T-cell (primary cell): ENCODE measurements at regions not wholly inside any gene's neighbourhood (a gene's known extent, or its start where the extent isn't known, plus 50 kb on each side); places are given as distances from the start of the nearest gene placed in this dataset.
"Not testable (repeated sequence)": the region's sequence is repeated elsewhere in the genome, so short reads cannot be mapped to it uniquely, and the experiment has no call there.

Experiments
- ATAC-seq, 4 experiments: fragments of 200-7000 bp in 3 of 4; fragments of 150-1000 bp in 1 of 4; cut with Tn5 transposase; replicated peaks in 1 of 4; 1 replicate in 3 of 4; 2 replicates in 1 of 4; pipeline ENCODE4 v1.10.0; 2021; ENCODE audit warnings: moderate library complexity in 3 of 4, mild to moderate bottlenecking in 2 of 4, moderate number of reproducible peaks in 1 of 4
- CTCF ChIA-PET, 2 donors: fragments of 300-600 bp; sonication (Branson Sonifier 250); formaldehyde crosslinking; loops; one replicate each; lab custom pipeline; 2022; ENCODE audit warnings: antibody characterized with exemption in 2 of 2; lab: Charles Lee
- POLR2A ChIA-PET, 2 donors: fragments of 300-600 bp; sonication (Branson Sonifier 250); formaldehyde crosslinking; loops; one replicate each; lab custom pipeline; 2022; ENCODE audit warnings: antibody characterized with exemption in 2 of 2; lab: Charles Lee
- DNase-seq, 35 experiments: peaks; one replicate each; pipeline versions ENCODE4 v3.0.0 to v3.0.0-alpha.2; 2013 to 2023
- H3K27ac ChIP-seq: one replicate; pipeline ENCODE4 v1.5.1; 2013; ENCODE audit warnings: low read length
- H3K27me3 ChIP-seq, 2 experiments: replicated peaks in 1 of 2; 1 replicate in 1 of 2; 2 replicates in 1 of 2; pipeline versions ENCODE4 v1.6.1 to v1.7.0; 2013; ENCODE audit warnings: low read length in 1 of 2, mixed read lengths in 1 of 2; ENCODE audit not compliant: control insufficient read depth in 2 of 2, insufficient read depth in 2 of 2; ENCODE audit errors: extremely low read depth in 1 of 2
- H3K36me3 ChIP-seq, 2 donors: 1 replicate in 1 of 2; 2 replicates in 1 of 2; pipeline versions ENCODE4 v1.6.1 to v1.7.0; 2013; ENCODE audit warnings: low read length in 1 of 2; ENCODE audit not compliant: control insufficient read depth in 2 of 2, insufficient read depth in 1 of 2; ENCODE audit errors: extremely low read depth in 1 of 2
- H3K4me1 ChIP-seq, 2 experiments: 1 replicate in 1 of 2; 2 replicates in 1 of 2; pipeline versions ENCODE4 v1.6.1 to v1.7.0; 2013; ENCODE audit warnings: low read length in 2 of 2, mixed read lengths in 1 of 2; ENCODE audit not compliant: insufficient read depth in 2 of 2, control insufficient read depth in 1 of 2; ENCODE audit errors: extremely low read depth in 1 of 2
- H3K4me3 ChIP-seq, 2 donors: 1 replicate in 1 of 2; 2 replicates in 1 of 2; pipeline versions ENCODE4 v1.5.1 to v1.7.0; 2013; ENCODE audit warnings: mild to moderate bottlenecking in 2 of 2, low read length in 1 of 2, moderate library complexity in 1 of 2; ENCODE audit not compliant: control insufficient read depth in 1 of 2; ENCODE audit errors: extremely low read depth in 1 of 2
- H3K9me3 ChIP-seq: 2 replicates; pipeline ENCODE4 v1.7.0; 2013
- H3K27ac Mint-ChIP-seq, 2 donors: one replicate each; pipeline ENCODE4 v1.8.0; 2020 to 2021; ENCODE audit warnings: mild to moderate bottlenecking in 2 of 2, mixed read lengths in 2 of 2
- H3K27me3 Mint-ChIP-seq, 2 donors: one replicate each; pipeline ENCODE4 v1.8.0; 2021 to 2022; ENCODE audit warnings: mixed read lengths in 2 of 2
- H3K36me3 Mint-ChIP-seq: one replicate; pipeline ENCODE4 v1.8.0; 2021; ENCODE audit warnings: mixed read lengths
- H3K4me1 Mint-ChIP-seq, 3 donors: one replicate each; pipeline ENCODE4 v1.8.0; 2020 to 2022; ENCODE audit warnings: mixed read lengths in 3 of 3, mild to moderate bottlenecking in 1 of 3
- H3K4me3 Mint-ChIP-seq, 3 donors: one replicate each; pipeline ENCODE4 v1.8.0; 2020 to 2022; ENCODE audit warnings: mild to moderate bottlenecking in 3 of 3, mixed read lengths in 3 of 3, moderate library complexity in 3 of 3
- H3K9me3 Mint-ChIP-seq, 3 donors: one replicate each; pipeline ENCODE4 v1.8.0; 2020 to 2022; ENCODE audit warnings: mixed read lengths in 3 of 3
- WGBS: methylation state at CpG from one replicate; pipeline ENCODE4 v1.1.5; 2013; ENCODE audit warnings: missing lambda C conversion rate; ENCODE audit not compliant: insufficient coverage; 5-methylcytosine and 5-hydroxymethylcytosine counted together

DNA sequence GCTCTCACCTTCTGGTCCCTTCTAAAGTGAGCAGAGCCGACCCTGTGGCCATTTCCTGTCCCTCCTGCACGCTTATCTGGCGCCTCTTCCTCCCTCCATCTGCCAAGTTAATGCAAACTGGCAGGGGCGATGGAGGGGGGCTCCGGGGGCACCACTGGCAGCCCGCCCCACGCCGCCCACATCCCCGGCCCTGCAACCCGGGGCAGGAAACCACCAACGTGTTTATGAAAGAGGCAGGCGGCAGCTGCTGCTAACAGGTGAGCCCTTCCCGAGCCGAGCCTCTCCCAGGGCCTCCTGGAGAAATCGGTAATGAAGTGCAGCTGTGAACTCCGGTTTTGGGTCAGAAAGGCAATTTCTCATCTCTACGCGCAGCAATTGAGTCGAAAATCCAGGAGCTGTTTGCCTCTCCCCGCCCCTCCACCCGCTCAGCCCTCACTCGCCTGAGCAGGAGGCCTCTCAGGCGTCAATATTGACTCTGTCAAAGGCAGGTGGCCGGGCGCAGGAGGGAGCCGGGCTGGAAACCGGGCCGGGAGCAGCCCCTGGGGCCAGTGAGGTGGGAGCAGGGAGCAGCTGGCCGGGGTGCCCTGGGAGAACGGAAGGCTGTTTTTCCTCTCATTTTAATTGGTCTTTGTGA lies 164.4 kb upstream of the GSE1 start:
- Histone ChIP-seq H3K4me1 (peaks cover 20 to 83% of the 10 kb centered on the region in 2 experiments), H3K4me3 (peak overlapping the region in 1 of 2 donors; percentile 15), H3K27me3 (peaks cover 0 to 6% of the 10 kb centered on the region in 2 experiments), H3K27ac (peak overlapping the region; percentile 65), H3K36me3 (no peaks in the 10 kb centered on the region), H3K9me3 (no peaks in the 10 kb centered on the region)
- Mint-ChIP-seq H3K27me3 (no peaks in the 10 kb centered on the region), H3K4me3 (peak overlapping the region; percentile 60 to 70 (median 68)), H3K4me1 (peaks cover 40 to 46% (median 45%) of the 10 kb centered on the region in 3 donors), H3K9me3 (no peaks in the 10 kb centered on the region), H3K36me3 (no peaks in the 10 kb centered on the region), H3K27ac (peak overlapping the region; percentile 93 to 96)
- ATAC-seq (peak; percentile 86 to 89 (median 88)), DNase-seq (peak; percentile 43 to 81 (median 62))
- 6% methylated on average over 30 of the region's 30 CpGs for WGBS
- ChIA-PET CTCF (no interaction called here), POLR2A (no interaction called here)

DNA sequence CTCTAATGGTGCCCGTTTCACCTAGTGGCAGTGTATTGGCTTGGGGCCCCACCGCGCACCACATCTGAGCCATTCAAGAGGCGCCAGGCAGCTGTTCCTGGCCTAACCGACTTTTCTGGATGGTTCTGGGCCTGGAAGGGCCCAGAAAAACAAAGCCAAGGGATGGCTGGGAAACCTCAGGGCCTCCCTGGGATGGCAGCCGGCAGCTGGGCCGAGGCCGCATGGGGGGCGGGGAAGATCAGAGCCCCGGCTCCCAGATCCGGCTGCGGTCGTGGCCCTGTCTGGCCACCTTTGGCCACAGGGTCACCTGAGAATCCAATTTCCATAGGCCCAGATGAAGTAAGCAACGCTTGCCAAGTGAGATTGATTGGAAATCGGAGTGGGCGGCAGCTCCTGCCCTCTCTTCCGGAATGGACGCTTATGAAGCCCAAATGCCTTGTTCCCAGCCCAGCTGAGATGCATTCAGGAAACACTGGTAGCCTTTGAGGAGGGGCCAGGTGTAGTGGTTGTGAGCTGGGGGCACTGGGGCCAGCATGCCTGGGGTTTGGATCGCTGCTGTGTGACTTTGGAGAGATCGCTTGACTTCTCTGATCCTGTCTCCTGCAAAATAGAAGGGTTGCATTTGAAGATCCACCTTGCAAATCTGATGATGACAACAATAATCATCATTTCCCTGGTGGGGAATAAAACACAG lies 163.8 kb upstream of the GSE1 start:
- H3K9me3 ChIP-seq = no peaks in the 10 kb centered on the region
- H3K27me3 ChIP-seq = peaks cover 0 to 6% of the 10 kb centered on the region in 2 experiments
- Mint-ChIP-seq H3K27me3 (no peaks in the 10 kb centered on the region), H3K4me3 (peak overlapping the region in 2 of 3 donors; percentile 60 to 70), H3K9me3 (no peaks in the 10 kb centered on the region), H3K36me3 (no peaks in the 10 kb centered on the region), H3K27ac (peak overlapping the region; percentile 93 to 96), H3K4me1 (peaks cover 40 to 46% (median 45%) of the 10 kb centered on the region in 3 donors)
- peak in 2 of 35 experiments; percentile 24 for DNase-seq
- ChIA-PET CTCF (interaction anchor here in 1 of 2 donors (0.5 to 0.7 kb wide), 3 partner anchors 78 to 293 kb away, joined by 3 to 7 read pairs (median 3); no protein-coding TSS in a partner anchor), POLR2A (no interaction called here)
- WGBS = 78% methylated on average over 18 of the region's 20 CpGs
- no peaks in the 10 kb centered on the region for H3K36me3 ChIP-seq
- H3K4me1 ChIP-seq = peaks cover 20 to 86% of the 10 kb centered on the region in 2 experiments
- H3K4me3 ChIP-seq = peak overlapping the region in 1 of 2 donors; percentile 15
- H3K27ac ChIP-seq = peak overlapping the region; percentile 65
- ATAC-seq = peak; percentile 25 to 31 (median 28)

GRCh38 chr16:85449885-85450245 lies 163.3 kb upstream of the GSE1 start:
- Mint-ChIP-seq H3K27me3 (no peaks in the 10 kb centered on the region), H3K27ac (peak overlapping the region; percentile 78 to 96), H3K4me3 (peak overlapping the region in 2 of 3 donors; percentile 13 to 70), H3K36me3 (no peaks in the 10 kb centered on the region), H3K9me3 (no peaks in the 10 kb centered on the region), H3K4me1 (peaks cover 41 to 46% (median 45%) of the 10 kb centered on the region in 3 donors)
- no peaks in the 10 kb centered on the region for H3K9me3 ChIP-seq
- no peak overlapping the region for H3K27ac ChIP-seq
- no peaks in the 10 kb centered on the region for H3K36me3 ChIP-seq
- ChIA-PET CTCF (interaction anchor here in 1 of 2 donors (0.5 to 0.7 kb wide), 4 partner anchors 14 to 293 kb away, joined by 3 to 7 read pairs (median 4); no protein-coding TSS in a partner anchor), POLR2A (no interaction called here)
- DNase-seq (no peak), ATAC-seq (no peak)
- WGBS = 100% methylated on average over 1 of the region's 7 CpGs
- peaks cover 20 to 82% of the 10 kb centered on the region in 2 experiments for H3K4me1 ChIP-seq
- H3K4me3 ChIP-seq = no peak overlapping the region
- peaks cover 0 to 5% of the 10 kb centered on the region in 2 experiments for H3K27me3 ChIP-seq

GRCh38 chr16:85451142-85451541 lies 162.0 kb upstream of the GSE1 start:
- peaks cover 20 to 69% of the 10 kb centered on the region in 2 experiments for H3K4me1 ChIP-seq
- CTCF ChIA-PET = interaction anchor here (0.6 to 0.8 kb wide), 2 partner anchors 22 to 33 kb away, joined by 3 to 5 read pairs; no protein-coding TSS in a partner anchor
- ATAC-seq, H3K27me3 ChIP-seq, H3K27ac ChIP-seq, H3K36me3 Mint-ChIP-seq, H3K9me3 ChIP-seq, H3K9me3 Mint-ChIP-seq, H3K27me3 Mint-ChIP-seq, H3K36me3 ChIP-seq, H3K4me3 ChIP-seq, DNase-seq, POLR2A ChIA-PET: not testable (repeated sequence)
- H3K27ac Mint-ChIP-seq = peak overlapping the region in 1 of 2 donors; percentile 69
- peak overlapping the region in 1 of 3 donors; percentile 42 for H3K4me3 Mint-ChIP-seq
- peaks cover 41 to 46% (median 41%) of the 10 kb centered on the region in 3 donors for H3K4me1 Mint-ChIP-seq
- no CpG with 5 or more reads among the region's 11 CpGs for WGBS

- Mint-ChIP-seq H3K27me3 (no peaks in the 10 kb centered on the region), H3K27ac (peak overlapping the region; percentile 46 to 55), H3K9me3 (no peaks in the 10 kb centered on the region), H3K4me1 (peaks cover 41 to 44% (median 41%) of the 10 kb centered on the region in 3 donors), H3K4me3 (peak overlapping the region in 1 of 3 donors; percentile 22), H3K36me3 (no peaks in the 10 kb centered on the region)
- 78% methylated on average over 24 of the region's 32 CpGs for WGBS
- peaks cover 0 to 6% of the 10 kb centered on the region in 2 experiments for H3K27me3 ChIP-seq
- peak in 1 of 35 experiments; percentile 14 for DNase-seq
- peaks cover 20 to 68% of the 10 kb centered on the region in 2 experiments for H3K4me1 ChIP-seq
- ChIA-PET CTCF (no interaction called here), POLR2A (no interaction called here)
- H3K4me3 ChIP-seq = no peak overlapping the region
- H3K27ac ChIP-seq = no peak overlapping the region
- H3K36me3 ChIP-seq = no peaks in the 10 kb centered on the region
- no peak for ATAC-seq
- H3K9me3 ChIP-seq = no peaks in the 10 kb centered on the region
Observed at GRCh38 chr16:85451641-85452363, 161.3 kb upstream of the GSE1 start.
